GM12892 (cell line): ENCODE measurements at regions not wholly inside any gene's neighbourhood (a gene's known extent, or its start where the extent isn't known, plus 50 kb on each side); places are given as distances from the start of the nearest gene placed in this dataset.

Experiments
- DNase-seq: peaks from one replicate; pipeline ENCODE4 v3.0.0; 2011; ENCODE audit not compliant: insufficient read length
- FAIRE-seq: peaks from 2 replicates; lab custom pipeline; 2011; peaks lifted over from hg19 to GRCh38; lab: Jason Lieb, UNC
- POLR2A ChIP-seq: IDR thresholded peaks from 2 replicates; pipeline ENCODE4 v1.6.1; 2011; ENCODE audit warnings: low read depth, low read length, control low read depth
- POLR2AphosphoS5 ChIP-seq: IDR thresholded peaks from 2 replicates; pipeline ENCODE4 v1.6.1; 2011; ENCODE audit warnings: low read depth, low read length, control low read depth
- TAF1 ChIP-seq: IDR thresholded peaks from 2 replicates; pipeline ENCODE4 v1.6.1; 2011; ENCODE audit warnings: low read depth, mild to moderate bottlenecking, control low read depth, low read length, borderline replicate concordance

GRCh38 chr5:29380029-29380428 lies 1813.5 kb upstream of the CDH6 start:
- FAIRE-seq (no peak), DNase-seq (no peak)
- TF ChIP-seq POLR2AphosphoS5 (no peak), TAF1 (no peak), POLR2A (no peak)

GRCh38 chr5:29379619-29380018 lies 1813.9 kb upstream of the CDH6 start:
- FAIRE-seq, result no peak
- TF ChIP-seq POLR2AphosphoS5 (no peak), POLR2A (no peak), TAF1 (no peak)
- no peak for DNase-seq

- FAIRE-seq (no peak), DNase-seq (no peak)
- TF ChIP-seq POLR2AphosphoS5 (no peak), POLR2A (no peak), TAF1 (no peak)
Observed at GRCh38 chr5:29378104-29378503, 1815.4 kb upstream of the CDH6 start.

GRCh38 chr5:29370248-29370647 lies 1823.2 kb upstream of the CDH6 start:
- TF ChIP-seq POLR2AphosphoS5 (no peak), POLR2A (no peak), TAF1 (no peak)
- FAIRE-seq, result no peak
- no peak for DNase-seq

GRCh38 chr5:29367176-29367833 lies 1826.2 kb upstream of the CDH6 start:
- no peak for TF ChIP-seq POLR2A
- no peak for TF ChIP-seq TAF1
- TF ChIP-seq POLR2AphosphoS5, result no peak
- FAIRE-seq, result no peak
- no peak for DNase-seq

- TF ChIP-seq TAF1 (no peak), POLR2A (no peak), POLR2AphosphoS5 (no peak)
- DNase-seq, result no peak
- FAIRE-seq, result no peak
Observed at GRCh38 chr5:29351170-29351569, 1842.3 kb upstream of the CDH6 start.

- TF ChIP-seq TAF1 (no peak), POLR2A (no peak), POLR2AphosphoS5 (no peak)
- FAIRE-seq (no peak), DNase-seq (no peak)
Observed at GRCh38 chr5:29337030-29337429, 1856.5 kb upstream of the CDH6 start.

GRCh38 chr5:29321591-29321990 lies 1871.9 kb upstream of the CDH6 start:
- FAIRE-seq (no peak), DNase-seq (no peak)
- TF ChIP-seq POLR2A (no peak), TAF1 (no peak), POLR2AphosphoS5 (no peak)

GRCh38 chr5:29309359-29309758 lies 1884.1 kb upstream of the CDH6 start:
- TF ChIP-seq POLR2A (no peak), POLR2AphosphoS5 (no peak), TAF1 (no peak)
- DNase-seq (no peak), FAIRE-seq (no peak)

- no peak for FAIRE-seq
- no peak for DNase-seq
- TF ChIP-seq POLR2AphosphoS5, result no peak
- TF ChIP-seq TAF1, result no peak
- TF ChIP-seq POLR2A, result no peak
Observed at GRCh38 chr5:29307478-29307877, 1886.0 kb upstream of the CDH6 start.

GRCh38 chr5:29304545-29304944 lies 1888.9 kb upstream of the CDH6 start:
- TF ChIP-seq POLR2AphosphoS5, result no peak
- no peak for TF ChIP-seq POLR2A
- no peak for TF ChIP-seq TAF1
- DNase-seq (no peak), FAIRE-seq (no peak)

- FAIRE-seq, result no peak
- TF ChIP-seq POLR2AphosphoS5 (no peak), POLR2A (no peak), TAF1 (no peak)
- no peak for DNase-seq
Observed at GRCh38 chr5:29296548-29296947, 1896.9 kb upstream of the CDH6 start.

GRCh38 chr5:29277642-29278041 lies 1915.8 kb upstream of the CDH6 start:
- no peak for DNase-seq
- TF ChIP-seq POLR2A (no peak), TAF1 (no peak), POLR2AphosphoS5 (no peak)
- no peak for FAIRE-seq

- TF ChIP-seq TAF1 (no peak), POLR2A (no peak), POLR2AphosphoS5 (no peak)
- DNase-seq, result no peak
Observed at GRCh38 chr5:29276371-29276770, 1917.1 kb upstream of the CDH6 start.

More at GRCh38 chr5:29276371-29276770, 1917.1 kb upstream of the CDH6 start:
- no peak for FAIRE-seq
